ENCODE measurements at regions not wholly inside any gene's neighbourhood (a gene's known extent, or its start where the extent isn't known, plus 50 kb on each side); places are given as distances from the start of the nearest gene placed in this dataset.

GRCh38 chr10:117710181-117710798, 167.7 kb downstream of the EMX2 start:
- TF ChIP-seq CTCF (IDR thresholded peaks at IDR 0.05; ENCODE audit: low read depth, low read length), result no peak; the same call in 1 of the 2 replicates
- DNase-seq (ENCODE audit: extremely low read depth, low read depth), result no peak

GRCh38 chr10:117716889-117717288, 174.3 kb downstream of the EMX2 start:
- no peak for TF ChIP-seq CTCF (IDR thresholded peaks at IDR 0.05; ENCODE audit: low read depth, low read length)
- no peak for DNase-seq (ENCODE audit: extremely low read depth, low read depth)

- no peak for DNase-seq (ENCODE audit: extremely low read depth, low read depth)
- TF ChIP-seq CTCF (IDR thresholded peaks at IDR 0.05; ENCODE audit: low read depth, low read length), result no peak
Measured at GRCh38 chr10:117718986-117719920, 176.7 kb downstream of the EMX2 start.

GRCh38 chr10:117720931-117721835, 178.6 kb downstream of the EMX2 start:
- no peak for TF ChIP-seq CTCF (IDR thresholded peaks at IDR 0.05; ENCODE audit: low read depth, low read length)
- DNase-seq (ENCODE audit: extremely low read depth, low read depth), result no peak

GRCh38 chr10:117721873-117722272, 179.3 kb downstream of the EMX2 start:
- no peak for TF ChIP-seq CTCF (IDR thresholded peaks at IDR 0.05; ENCODE audit: low read depth, low read length)
- DNase-seq (ENCODE audit: extremely low read depth, low read depth), result no peak

- TF ChIP-seq CTCF (IDR thresholded peaks at IDR 0.05; ENCODE audit: low read depth, low read length), result no peak
- no peak for DNase-seq (ENCODE audit: extremely low read depth, low read depth)
Measured at GRCh38 chr10:117723343-117723742, 180.8 kb downstream of the EMX2 start.
